ENCODE measurements at regions not wholly inside any gene's neighbourhood (a gene's known extent, or its start where the extent isn't known, plus 50 kb on each side); places are given as distances from the start of the nearest gene placed in this dataset.

GRCh38 chr3:181442066-181442465, 269.7 kb upstream of the SOX2 start:
- no peak for DNase-seq

- DNase-seq: no peak
Observed at GRCh38 chr3:181432992-181433391, 278.7 kb upstream of the SOX2 start.

- DNase-seq: peak in 1 of 2 donors; percentile 2
Observed at GRCh38 chr3:181431748-181432147, 280.0 kb upstream of the SOX2 start.

- peak; percentile 57 for DNase-seq
Observed at GRCh38 chr3:181425074-181425473, 286.7 kb upstream of the SOX2 start.

GRCh38 chr3:181418233-181418632, 293.5 kb upstream of the SOX2 start:
- no peak for DNase-seq

- no peak for DNase-seq
Observed at GRCh38 chr3:181417748-181418147, 294.0 kb upstream of the SOX2 start.

- DNase-seq: no peak
Observed at GRCh38 chr3:181410870-181411269, 300.9 kb upstream of the SOX2 start.

GRCh38 chr3:181403876-181404660, 307.7 kb upstream of the SOX2 start:
- no peak for DNase-seq

- DNase-seq: no peak
Observed at GRCh38 chr3:181402347-181402746, 309.4 kb upstream of the SOX2 start.

GRCh38 chr3:181384970-181385369, 326.8 kb upstream of the SOX2 start:
- DNase-seq: no peak

GRCh38 chr3:181383760-181384159, 328.0 kb upstream of the SOX2 start:
- DNase-seq: no peak

- no peak for DNase-seq
Observed at GRCh38 chr3:181383201-181383600, 328.5 kb upstream of the SOX2 start.

GRCh38 chr3:181382656-181383055, 329.1 kb upstream of the SOX2 start:
- peak; percentile 45 to 46 for DNase-seq

GRCh38 chr3:181379278-181379677, 332.4 kb upstream of the SOX2 start:
- no peak for DNase-seq

GRCh38 chr3:181369637-181370036, 342.1 kb upstream of the SOX2 start:
- DNase-seq: no peak

- DNase-seq: no peak
Observed at GRCh38 chr3:181363231-181363630, 348.5 kb upstream of the SOX2 start.

- DNase-seq: no peak
Observed at GRCh38 chr3:181362378-181362777, 349.3 kb upstream of the SOX2 start.

- no peak for DNase-seq
Observed at GRCh38 chr3:181358562-181358961, 353.2 kb upstream of the SOX2 start.

GRCh38 chr3:181358060-181358459, 353.7 kb upstream of the SOX2 start:
- no peak for DNase-seq

- DNase-seq: no peak
Observed at GRCh38 chr3:181354140-181354539, 357.6 kb upstream of the SOX2 start.

GRCh38 chr3:181344331-181344730, 354.8 kb upstream of the DNAJC19 start:
- DNase-seq: peak in 1 of 2 donors; percentile 9

GRCh38 chr3:181336597-181336996, 347.1 kb upstream of the DNAJC19 start:
- DNase-seq: no peak

GRCh38 chr3:181333394-181333793, 343.9 kb upstream of the DNAJC19 start:
- no peak for DNase-seq

Data from right lung (tissue), 2 donors.